NCI-H1092 treated with DMSO at 0.1 percent for 48 hours (cell line): ENCODE measurements at regions not wholly inside any gene's neighbourhood (a gene's known extent, or its start where the extent isn't known, plus 50 kb on each side); places are given as distances from the start of the nearest gene placed in this dataset.

Experiments
- DNase-seq: peaks from one replicate; lab custom pipeline; 2025; lab: John Stamatoyannopoulos, UW

DNA sequence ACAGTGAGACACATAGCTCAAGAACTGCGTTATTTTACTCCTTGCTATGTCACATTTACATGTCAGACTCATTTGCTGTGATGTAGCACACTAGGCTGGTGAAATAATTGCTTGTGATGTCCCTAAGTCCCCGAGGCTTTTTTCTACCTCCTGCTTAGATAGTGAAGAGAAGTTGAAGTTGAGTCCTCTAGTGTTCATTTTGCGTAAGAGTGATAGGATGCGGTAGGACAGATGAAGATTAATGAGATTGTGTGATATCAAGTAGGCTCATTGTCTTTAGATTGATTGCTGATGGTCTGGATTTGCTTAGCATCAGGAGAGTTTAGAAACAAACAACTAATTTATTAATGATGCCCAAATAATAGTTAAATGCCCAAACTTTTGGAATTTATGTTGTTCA, 173.6 kb upstream of the NUDT6 start:
- no peak for DNase-seq

DNA sequence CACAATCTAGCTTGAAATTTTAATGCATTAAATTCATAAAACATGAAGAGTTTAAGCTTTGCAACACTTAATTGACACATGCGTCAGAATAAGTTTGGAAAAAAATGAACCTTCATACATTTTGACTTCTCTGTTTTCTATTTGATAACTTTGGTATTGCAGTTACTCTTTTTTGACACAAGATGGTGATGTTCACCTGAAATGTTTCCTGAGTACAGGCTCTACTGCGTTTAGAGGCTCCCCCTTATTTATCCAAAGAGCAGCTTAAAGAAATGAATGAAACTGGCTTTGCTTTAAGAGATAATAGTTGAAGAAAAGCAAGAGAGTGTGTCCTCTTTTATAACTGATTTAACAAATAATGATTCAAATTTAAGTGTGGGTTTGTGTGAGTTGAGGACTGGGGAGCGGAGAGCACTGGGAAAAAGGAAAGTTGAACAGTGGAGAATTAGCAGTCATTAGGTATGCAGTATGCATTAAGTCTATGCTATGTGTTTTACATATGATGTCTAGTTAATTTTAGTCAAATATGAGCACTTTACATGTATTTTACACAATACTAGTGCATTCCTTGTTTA, 180.6 kb upstream of the NUDT6 start:
- peak; percentile 52 for DNase-seq

DNA sequence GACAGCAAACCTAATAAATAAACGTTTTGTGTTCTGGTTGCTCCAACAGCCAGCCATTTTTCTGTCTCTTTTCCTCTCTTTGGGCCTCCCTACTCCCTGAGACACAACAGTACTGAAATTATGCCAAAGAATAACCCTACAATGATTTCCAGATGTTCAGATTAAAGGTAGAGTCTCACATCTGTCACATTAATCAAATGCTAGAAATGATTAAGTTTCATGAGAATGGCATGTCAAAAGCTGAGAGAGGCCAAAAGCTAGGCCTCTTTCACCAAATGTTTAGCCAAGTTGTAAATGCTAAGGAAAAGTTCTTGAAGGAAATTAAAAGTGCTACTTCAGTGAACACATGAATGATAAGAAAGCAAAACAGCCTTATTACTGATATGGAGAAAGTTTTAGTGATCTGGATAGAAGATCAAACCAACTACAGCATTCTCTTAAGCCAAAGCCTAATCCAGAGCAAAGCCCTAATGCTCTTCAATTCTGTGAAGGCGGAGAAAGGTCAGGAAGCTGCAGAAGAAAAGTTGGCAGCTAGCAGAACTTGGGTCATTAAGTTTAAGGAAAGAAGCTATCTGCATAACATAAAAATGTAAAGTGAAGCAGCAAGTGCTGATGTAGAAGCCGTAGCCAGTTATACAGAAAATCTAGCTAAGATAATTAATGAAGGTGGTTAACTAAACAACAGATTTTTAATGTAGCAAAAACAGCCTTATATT, 182.1 kb upstream of the NUDT6 start:
- no peak for DNase-seq

DNA sequence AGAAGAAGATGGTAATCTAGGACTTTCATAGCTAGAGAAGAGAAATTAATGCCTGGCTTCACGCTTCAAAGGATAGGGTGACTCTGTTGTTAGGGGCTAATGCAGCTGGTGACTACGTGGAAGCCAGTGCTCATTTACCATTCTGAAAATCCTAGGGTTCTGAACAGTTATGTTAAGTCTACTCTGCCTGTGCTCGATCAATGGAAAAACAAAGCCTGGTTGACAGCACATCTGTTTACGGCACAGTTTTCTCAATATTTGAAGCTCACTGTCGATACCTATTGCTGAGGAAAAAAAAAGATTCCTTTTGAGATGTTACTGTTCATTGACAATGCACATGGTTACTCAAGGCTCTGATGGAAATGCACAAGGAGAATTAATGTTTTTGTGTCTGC, 182.6 kb upstream of the NUDT6 start:
- no peak for DNase-seq

DNA sequence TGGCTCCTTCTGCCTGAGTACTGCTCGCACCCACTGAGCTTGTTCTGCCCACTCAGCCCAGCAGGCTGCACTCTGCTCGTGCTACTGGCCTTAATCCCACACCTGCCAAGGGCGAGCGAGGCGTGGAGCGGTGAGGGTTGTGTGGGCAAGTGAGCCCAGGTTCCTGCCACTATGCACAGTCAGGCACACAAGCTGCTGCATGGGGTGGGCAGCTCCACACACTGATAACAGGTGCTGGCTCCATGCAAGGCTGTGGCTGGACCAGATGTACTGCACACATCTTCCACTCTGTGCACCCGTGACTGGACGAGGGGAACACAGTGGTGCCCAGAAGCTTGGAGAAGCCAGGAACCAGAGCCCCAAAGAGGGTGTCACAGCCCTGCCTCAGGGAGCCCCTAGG, 184.3 kb upstream of the NUDT6 start:
- DNase-seq: no peak

DNA sequence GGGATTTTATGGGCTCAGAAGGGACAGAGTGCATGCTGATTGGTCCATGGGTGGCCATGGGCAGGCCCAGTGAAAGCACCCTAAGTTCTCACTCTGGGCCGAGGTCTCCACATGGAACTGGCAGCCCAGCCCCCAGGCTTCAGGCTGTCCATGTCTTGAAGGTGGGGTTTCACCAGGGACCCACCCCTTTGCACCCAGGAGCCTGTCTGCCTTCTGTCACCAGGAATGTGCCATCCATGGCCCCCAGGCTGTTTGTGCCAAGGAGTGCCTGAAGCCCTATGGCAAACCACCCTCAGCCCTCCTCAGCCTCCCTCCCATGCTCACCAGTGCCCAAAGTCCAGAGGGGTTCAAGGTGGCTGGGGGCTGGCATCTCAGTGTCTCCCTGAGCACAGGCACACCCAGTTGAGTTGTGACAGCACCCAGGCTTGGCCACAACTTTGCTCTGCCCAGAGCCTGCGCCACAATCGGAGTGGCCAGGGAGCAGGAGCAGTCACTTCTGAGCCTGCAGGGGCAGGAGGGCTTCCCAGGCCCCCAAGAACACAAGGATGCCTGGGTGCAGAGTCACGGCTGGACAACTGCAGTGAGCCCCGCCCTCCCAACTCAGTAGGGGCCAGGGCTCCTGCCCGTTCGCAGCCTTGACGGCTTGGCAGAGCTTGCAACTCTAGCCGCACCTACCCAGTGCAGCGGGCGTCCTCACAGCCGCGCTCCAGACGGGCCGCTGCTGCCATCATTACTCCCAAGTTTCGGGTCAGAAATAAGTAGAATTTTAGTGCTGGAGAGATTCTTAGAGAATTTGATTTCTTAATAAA, 185.3 kb upstream of the NUDT6 start:
- no peak for DNase-seq

DNA sequence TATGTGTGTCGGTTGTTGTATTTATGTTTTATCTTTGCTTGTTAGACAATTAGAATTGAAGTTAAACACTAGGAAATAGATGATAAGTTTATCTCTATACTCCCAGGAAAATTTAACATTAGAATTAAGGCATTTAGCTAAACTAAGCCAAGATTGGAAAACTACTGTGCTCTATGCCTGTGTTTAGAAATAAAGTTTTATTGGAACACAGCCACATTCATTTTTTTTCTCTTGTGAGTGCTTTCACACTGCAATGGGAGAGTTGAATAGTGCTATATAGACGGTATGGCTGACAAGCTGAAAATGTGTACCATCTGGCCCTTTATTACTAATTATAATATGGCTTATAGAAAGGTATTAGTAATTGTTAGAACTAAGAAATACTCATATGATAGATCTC, 186.7 kb upstream of the NUDT6 start:
- DNase-seq: no peak

DNA sequence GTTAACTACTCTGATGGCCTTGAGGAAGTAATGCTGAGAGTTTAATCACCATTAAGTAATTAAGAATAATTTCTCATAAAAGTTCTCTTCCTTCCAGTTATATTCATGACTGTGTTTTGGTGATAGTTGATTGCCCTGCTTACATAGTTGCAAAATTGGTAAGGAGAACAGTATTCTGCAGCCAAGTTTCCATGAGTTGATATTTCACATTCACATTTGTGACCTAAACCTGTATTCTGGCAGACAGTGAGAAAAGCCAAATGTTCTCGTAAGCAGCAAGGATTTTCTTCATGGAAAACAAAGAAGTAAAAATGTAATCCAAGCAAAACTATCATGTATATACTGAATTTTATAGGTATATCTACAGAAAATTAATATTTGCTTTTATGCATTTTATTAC, 187.8 kb upstream of the NUDT6 start:
- no peak for DNase-seq

DNA sequence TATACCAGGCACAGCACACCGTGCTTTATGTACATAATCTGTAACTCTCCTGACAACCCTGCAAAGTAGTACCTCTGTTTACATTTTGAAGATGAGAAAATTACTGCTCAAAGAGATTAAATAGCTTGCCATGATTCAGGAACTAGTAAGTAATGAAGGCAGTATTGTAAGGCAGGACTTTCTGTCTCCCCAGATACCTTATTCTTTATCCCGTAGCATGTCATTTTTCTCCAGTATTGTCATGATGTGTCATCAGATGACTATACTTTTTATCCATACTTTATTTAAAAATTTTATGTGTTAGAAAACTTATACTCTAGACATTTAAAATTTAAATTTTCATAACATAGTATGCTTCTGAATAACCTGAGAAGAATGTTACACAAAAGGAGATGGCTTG, 188.3 kb upstream of the NUDT6 start:
- no peak for DNase-seq

DNA sequence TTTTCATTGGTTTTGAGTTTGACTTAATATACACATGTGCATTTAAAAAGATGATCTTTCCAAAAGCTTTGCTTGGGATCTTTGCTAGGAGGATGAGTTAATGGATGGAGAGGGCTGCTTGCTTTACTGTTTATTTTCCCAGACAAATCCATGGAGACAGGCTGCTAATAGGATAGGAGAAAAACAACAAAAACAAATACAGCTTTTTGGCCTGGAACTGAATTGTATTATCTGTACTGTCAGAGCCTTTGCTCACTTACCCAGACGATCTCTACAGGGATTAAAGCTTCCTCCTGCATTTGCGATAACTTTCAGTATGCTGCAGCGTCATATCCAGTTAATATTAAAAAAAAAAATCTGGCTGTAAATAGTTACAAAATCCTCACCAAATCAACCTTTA, 190.8 kb upstream of the NUDT6 start:
- no peak for DNase-seq

DNA sequence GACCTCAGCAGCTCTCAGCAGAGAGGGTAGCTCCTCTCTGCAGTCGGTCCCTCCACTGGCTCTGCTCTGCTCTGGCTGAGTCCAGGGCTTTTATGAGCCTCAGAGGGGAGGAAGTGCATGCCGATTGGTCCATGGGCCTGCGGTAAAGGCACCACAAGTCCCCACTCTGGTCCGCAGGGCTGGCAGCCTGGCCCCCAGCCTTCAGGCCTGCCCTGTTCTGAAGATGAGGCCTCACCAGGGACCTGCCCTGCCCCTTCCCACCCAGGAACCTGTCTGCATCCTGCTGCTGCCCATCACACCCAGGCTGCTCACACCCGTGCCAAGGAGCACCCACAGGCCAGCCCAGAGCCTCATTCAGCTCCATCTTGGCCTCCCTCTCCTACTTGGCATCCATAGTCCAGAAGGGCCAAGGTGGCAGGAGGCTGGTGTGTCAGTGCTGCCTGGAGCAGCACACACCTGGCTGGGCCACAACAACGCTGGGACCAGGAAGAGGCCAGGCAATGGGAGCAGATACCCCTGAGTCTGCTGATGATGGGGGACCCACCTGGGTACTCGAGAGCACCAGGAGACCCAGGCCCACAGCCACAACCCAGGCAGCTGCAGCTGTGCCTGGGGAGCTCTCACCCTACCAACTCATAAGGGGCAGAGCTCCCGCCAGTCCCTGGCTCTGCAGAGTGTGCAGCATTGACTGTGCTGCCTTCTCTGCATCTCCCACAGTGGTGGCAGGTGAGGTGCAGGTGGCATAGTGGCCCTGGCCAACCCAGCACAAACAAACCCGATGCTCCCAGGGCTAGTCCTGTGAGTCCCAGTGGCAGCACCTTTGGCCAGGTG, 191.9 kb upstream of the NUDT6 start:
- no peak for DNase-seq

DNA sequence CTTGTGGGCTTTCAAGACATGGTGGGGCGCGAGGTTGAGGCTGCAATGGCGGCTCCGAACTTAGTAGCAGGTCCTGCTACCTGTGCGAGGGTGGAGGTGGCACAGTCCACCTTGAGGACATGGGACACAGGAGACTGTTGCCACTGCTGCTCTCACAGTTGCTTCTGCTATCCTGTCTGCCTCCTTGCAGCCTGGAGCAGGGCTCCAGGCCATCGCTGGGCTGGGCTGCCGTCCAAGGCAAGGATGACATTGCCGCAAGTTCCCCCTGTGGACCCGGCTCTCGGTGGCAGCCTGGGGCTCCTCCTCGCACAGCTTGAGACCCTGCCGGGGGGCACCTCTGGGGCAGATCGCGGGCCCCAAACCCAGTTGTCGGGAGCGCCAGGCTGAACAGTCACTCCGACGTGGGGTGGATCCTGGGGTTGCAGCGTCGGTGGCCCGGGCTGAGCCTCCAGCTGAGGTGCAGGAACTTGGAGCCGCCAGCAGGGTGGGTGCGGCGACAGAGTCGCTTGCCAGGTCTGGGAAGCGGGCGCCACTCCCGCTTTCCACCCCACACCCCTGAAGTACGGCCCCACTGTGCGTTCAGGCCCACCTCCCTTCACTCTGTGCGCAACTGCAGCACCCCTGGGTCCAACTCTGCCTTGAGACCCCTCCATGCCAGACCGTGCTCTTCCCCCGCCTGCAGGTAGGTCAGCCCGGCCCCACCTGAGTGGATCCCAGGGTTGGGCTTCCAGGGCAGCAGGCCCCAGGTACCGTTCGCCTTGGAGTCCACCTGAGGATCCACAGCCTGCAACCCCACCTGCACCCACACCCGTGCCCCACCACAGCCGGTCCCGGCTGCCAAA, 192.7 kb upstream of the NUDT6 start:
- no peak for DNase-seq

DNA sequence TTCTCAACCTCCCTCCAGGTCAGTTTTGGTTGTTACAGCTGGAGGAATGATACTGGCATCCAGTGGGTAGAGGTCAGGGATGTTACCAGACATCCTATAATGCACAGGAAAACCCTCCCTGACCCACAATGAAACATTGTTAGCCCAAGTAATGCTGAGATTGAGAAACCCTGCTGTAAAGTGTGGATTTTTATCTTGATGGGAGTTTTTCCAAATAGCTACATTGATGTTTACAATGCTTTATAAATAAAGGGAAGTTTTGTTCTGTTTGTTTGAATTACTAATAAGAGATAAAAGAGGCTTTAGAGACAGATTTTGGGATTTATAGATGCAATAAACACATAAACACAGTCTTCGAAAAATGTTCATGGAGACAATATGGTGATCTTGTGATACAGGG, 194.0 kb upstream of the NUDT6 start:
- no peak for DNase-seq

DNA sequence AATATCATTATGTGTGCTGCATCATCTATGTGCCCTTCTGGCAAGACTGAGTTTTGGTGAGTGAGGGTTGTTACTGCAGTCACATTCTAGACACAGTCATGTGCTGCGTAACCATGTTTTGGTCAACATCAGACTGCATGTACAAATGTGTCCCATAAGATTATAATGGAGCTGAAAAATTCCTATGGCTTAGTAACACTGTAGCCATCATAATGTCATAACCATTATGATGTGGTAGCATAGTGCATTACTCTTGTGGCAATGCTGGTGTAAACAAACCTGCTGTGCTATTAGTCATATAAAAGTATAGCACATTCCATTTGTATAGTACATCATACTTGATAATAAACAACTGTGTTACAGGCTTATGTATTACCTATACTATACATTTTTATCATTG, 198.1 kb upstream of the NUDT6 start:
- DNase-seq: no peak

DNA sequence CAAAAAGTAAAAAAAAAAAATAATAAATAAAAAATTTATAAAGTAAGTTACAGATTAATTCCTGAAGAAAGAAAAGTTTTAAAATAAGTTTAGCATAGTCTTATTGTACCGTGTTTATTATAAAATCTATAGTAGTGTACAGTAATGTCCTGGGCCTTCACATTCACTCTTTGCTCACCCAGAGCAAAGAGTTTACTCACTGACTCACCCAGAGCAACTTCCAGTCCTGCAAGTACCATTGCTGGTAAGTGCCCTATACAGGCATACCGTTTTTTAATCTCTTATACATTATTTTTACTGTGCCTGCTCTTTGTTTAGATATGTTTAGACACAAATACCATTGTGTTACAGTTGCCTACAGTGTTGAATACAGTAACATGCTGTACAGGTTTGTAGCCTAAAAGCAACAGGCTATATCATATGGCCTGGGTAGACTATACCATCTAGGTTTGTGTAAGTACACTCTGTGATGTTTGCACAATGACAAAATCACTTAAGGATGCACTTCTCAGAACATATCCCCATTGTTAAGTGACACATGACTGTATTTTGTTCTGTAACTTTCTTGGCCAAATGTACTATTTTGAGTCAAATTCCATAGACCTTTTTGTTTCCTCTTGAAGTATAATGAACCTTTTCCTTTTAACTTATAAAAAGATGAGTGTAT, 199.0 kb upstream of the NUDT6 start:
- DNase-seq: no peak

DNA sequence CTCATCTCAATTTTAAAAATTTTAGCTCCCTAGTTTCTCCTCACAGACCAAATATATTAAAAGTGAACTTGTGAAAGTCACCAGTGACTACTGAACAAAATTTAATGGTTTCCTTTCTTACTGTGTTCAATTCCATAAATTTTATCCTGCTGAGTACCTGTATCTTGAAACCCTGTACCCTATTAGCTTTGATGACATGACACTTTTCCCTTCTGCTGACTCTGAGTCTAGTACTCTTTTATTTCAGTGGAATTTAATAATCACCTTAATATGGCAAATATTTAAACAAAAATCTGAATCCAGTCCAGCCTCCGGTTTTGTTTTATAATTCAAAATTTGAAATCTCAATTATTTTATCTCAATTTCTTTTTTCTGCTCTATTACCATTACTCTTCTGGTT, 203.1 kb upstream of the NUDT6 start:
- no peak for DNase-seq

DNA sequence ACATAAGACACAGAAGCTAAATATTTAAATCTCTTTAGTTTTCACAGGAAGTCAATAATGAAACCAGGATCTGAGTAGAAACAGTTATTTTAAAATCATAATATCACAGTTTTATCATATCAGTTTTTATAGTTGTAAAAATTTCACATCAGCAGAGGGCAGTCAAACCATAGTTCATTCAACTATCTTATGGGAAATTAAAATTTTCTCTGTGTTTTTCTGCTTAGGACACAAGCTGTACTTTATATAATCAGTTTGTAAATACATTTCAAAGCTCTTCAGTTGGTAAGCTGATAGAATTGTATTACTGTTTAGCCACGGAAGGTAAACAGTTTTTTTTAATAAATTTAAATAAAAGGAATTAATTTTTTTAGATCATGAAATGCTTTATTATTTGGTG, 204.8 kb upstream of the NUDT6 start:
- DNase-seq: peak; percentile 18

DNA sequence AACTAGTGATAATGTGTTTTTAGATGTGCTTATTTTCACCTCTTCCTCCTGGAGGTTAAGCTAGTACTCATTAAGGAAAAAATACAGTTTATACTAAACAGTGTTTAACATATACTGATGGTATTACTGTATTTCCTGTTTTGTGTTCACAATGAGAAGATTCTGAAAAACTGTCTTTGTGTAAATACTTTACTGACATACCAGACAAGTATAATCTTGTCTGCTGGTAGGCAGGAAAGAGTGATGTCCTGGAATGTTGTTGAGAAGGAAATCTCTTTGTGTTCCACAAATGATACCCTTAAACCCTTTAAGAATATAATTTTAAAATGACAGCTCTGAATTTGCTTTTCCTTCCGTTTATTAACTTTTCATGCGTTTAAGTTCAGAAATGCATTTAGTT, 205.5 kb upstream of the NUDT6 start:
- no peak for DNase-seq

DNA sequence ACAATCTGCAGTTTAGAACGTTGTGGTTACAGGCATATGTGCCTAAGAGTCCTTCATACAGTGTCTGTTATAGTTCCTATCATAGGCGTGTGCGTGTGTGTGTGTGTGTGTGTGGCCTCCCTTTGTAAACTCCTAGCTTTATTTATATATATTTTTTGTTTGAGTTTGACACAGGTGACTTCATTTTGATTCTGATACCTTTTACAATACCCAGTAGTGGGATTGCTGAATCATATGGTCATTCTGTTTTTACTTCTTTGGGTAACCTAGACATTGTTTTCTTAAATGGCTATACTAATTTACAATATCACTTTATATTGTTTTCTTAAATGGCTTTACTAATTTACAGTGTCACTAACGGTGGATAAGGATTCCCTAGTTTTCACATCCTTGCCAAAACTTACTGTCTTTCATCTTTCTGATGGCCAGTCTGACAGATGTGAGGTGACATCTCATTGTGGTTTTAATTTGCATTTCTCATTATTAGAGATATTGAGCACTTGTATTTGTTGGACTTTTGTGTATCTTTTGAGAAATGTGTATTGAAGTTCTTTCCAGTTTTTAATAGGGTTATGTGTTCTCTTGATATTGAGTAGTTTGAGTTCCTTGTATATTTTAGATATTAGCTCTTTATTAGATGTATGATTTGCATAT, 211.1 kb upstream of the NUDT6 start:
- DNase-seq: no peak

DNA sequence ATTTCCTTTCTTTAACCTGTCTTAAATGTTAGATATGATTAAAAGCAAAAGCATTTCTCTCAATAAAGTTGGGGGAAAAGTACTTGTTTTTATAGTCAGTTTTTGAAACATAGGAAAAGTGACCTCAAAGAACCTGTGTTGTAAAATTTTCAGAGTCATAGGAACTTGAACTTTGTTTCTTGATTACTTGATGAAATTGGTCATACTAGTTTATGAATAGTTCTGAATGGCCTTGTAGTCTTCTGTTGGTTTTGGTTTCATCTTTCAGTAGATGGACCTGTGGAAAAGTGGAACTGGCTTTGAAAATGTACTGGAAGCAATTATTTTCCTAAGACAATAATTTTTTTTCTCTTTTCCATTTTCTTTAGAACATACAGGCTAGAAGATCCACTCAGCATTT, 222.2 kb upstream of the NUDT6 start:
- no peak for DNase-seq

DNA sequence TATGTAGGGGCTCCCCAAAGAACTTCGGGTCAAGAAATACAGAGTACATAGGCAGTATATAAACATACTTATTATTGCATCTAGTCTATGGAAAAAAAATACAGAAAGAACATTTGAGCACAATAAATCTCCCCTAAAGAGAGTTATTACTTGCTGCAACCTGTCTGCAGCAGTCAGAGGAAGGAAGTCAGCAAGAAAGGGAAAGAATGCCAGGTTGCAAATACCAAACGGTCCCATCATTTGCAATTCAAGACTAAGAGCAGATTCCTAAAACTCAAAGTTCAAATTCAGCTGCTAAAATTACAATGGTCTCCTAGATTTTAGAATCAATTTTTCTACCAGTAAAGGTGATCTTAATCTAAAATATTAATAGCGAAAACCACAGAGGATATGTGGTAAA, 236.2 kb upstream of the NUDT6 start:
- DNase-seq: no peak
